HCT116 (cell line): ENCODE measurements at regions not wholly inside any gene's neighbourhood (a gene's known extent, or its start where the extent isn't known, plus 50 kb on each side); places are given as distances from the start of the nearest gene placed in this dataset.

Source experiments
- ATAC-seq: fragments of 200-7000 bp; cut with Tn5 transposase; 2 replicates; pipeline ENCODE4 v1.9.1; 2020; ENCODE audit warnings: mild to moderate bottlenecking, moderate library complexity
- BruUV-seq: library from RNA; stranded (reverse); fragments of 400-500 nt; replicated peaks from 2 replicates; lab custom pipeline; 2021; lab: Mats Ljungman, UMichigan
- CTCF ChIA-PET: fragments of 300-600 bp; sonication (Branson Sonifier 250); formaldehyde crosslinking; loops from one replicate; lab custom pipeline; 2021; ENCODE audit warnings: antibody characterized with exemption; lab: Charles Lee
- POLR2A ChIA-PET: fragments of 300-600, 350-600 bp; sonication (Branson Sonifier 250); formaldehyde crosslinking; loops from one replicate; lab custom pipeline; 2021; ENCODE audit warnings: antibody characterized with exemption; lab: Charles Lee
- RAD21 ChIA-PET, 2 experiments: fragments of 300-600 bp; sonication (Branson Sonifier 250); formaldehyde crosslinking; loops; one replicate each; lab custom pipeline; 2023; ENCODE audit warnings: low total read pairs in 2 of 2; ENCODE audit not compliant: uncharacterized antibody in 2 of 2, unreplicated experiment in 2 of 2, low non-redundant PET in 1 of 2; lab: Charles Lee
- DNase-seq: peaks from one replicate; pipeline ENCODE4 v3.0.0-alpha.2; 2010; ENCODE audit warnings: low read depth, low spot score
- H2AFZ ChIP-seq: fragments of 200-600 bp; shearing (Covaris generic), sonication (generic); 2 replicates; pipeline ENCODE4 v1.6.1; 2017; ENCODE audit warnings: low read depth, mixed run types, mixed read lengths, antibody characterized with exemption, low read length; ENCODE audit not compliant: poor library complexity, severe bottlenecking
- H3K27ac ChIP-seq: 2 replicates; pipeline ENCODE4 v1.5.1; 2012; ENCODE audit warnings: low read depth, low read length
- H3K27me3 ChIP-seq: fragments of 200-600 bp; sonication (generic); 2 replicates; pipeline ENCODE4 v1.6.1; 2016; ENCODE audit warnings: mixed run types, low read length, mixed read lengths; ENCODE audit not compliant: insufficient read depth
- H3K36me3 ChIP-seq, 2 experiments: fragments of 200-500 bp in 1 of 2; fragments of 200-600 bp in 1 of 2; sonication (Bioruptor generic) in 1 of 2; sonication (generic) in 1 of 2; 2 replicates each; pipeline versions ENCODE4 v1.5.1 to v1.6.1; 2014 to 2016; ENCODE audit warnings: low read length in 2 of 2, inconsistent platforms in 1 of 2, mixed read lengths in 1 of 2, mixed run types in 1 of 2; ENCODE audit not compliant: insufficient read depth in 2 of 2, control insufficient read depth in 1 of 2
- H3K4me1 ChIP-seq, 2 experiments: fragments of 200-600 bp in 1 of 2; sonication (generic) in 1 of 2; 2 replicates each; pipeline versions ENCODE4 v1.5.1 to v1.6.1; 2012 to 2017; ENCODE audit warnings: low read length in 2 of 2, inconsistent platforms in 1 of 2, mild to moderate bottlenecking in 1 of 2, mixed read lengths in 1 of 2, mixed run types in 1 of 2, moderate library complexity in 1 of 2; ENCODE audit not compliant: insufficient read depth in 2 of 2, control insufficient read depth in 1 of 2
- H3K4me2 ChIP-seq: fragments of 200-600 bp; sonication (generic); 2 replicates; pipeline ENCODE4 v1.6.1; 2017; ENCODE audit warnings: mixed run types, low read length, mixed read lengths
- H3K4me3 ChIP-seq, 2 experiments: fragments of 200-600 bp in 1 of 2; sonication (generic) in 1 of 2; replicated peaks in 1 of 2; 2 replicates each; pipeline ENCODE4 v1.5.1; 2011 to 2016; ENCODE audit warnings: low read length in 2 of 2, control low read depth in 1 of 2, low read depth in 1 of 2, mild to moderate bottlenecking in 1 of 2, mixed read lengths in 1 of 2, mixed run types in 1 of 2
- H3K79me2 ChIP-seq: fragments of 200-600 bp; sonication (generic); 2 replicates; pipeline ENCODE4 v1.6.1; 2017; ENCODE audit warnings: mild to moderate bottlenecking, mixed run types, low read length, moderate library complexity, mixed read lengths; ENCODE audit not compliant: insufficient read depth
- H3K9ac ChIP-seq: fragments of 200-600 bp; sonication (generic); 2 replicates; pipeline ENCODE4 v1.6.1; 2016; ENCODE audit warnings: low read length, mixed read lengths
- H3K9me2 ChIP-seq: fragments of 200-600 bp; sonication (generic), shearing (Covaris generic); 2 replicates; pipeline ENCODE4 v1.6.1; 2017; ENCODE audit warnings: mixed run types, mild to moderate bottlenecking, moderate library complexity; ENCODE audit not compliant: insufficient read depth
- H3K9me3 ChIP-seq, 2 experiments: fragments of 200-500 bp in 1 of 2; fragments of 200-600 bp in 1 of 2; sonication (Bioruptor generic) in 1 of 2; sonication (generic) in 1 of 2; 2 replicates each; pipeline ENCODE4 v1.6.1; 2014 to 2017; ENCODE audit warnings: low read length in 2 of 2, mixed read lengths in 2 of 2, inconsistent platforms in 1 of 2, low read depth in 1 of 2, mild to moderate bottlenecking in 1 of 2, mixed run types in 1 of 2, moderate library complexity in 1 of 2; ENCODE audit not compliant: control insufficient read depth in 1 of 2, insufficient read depth in 1 of 2
- H4K20me1 ChIP-seq: fragments of 200-600 bp; sonication (generic), shearing (Covaris generic); 2 replicates; pipeline ENCODE4 v1.6.1; 2017; ENCODE audit warnings: mixed run types, mild to moderate bottlenecking, moderate library complexity; ENCODE audit not compliant: insufficient read depth
- CBX3 ChIP-seq: IDR thresholded peaks from 2 replicates; pipeline ENCODE4 v1.6.1; 2012; ENCODE audit warnings: low read depth
- CTCF ChIP-seq, 3 experiments: fragments of 200-600 bp in 1 of 3; sonication (generic) in 1 of 3; IDR thresholded peaks in 2 of 3; conservative IDR thresholded peaks in 1 of 3; 2 replicates each; pipeline ENCODE4 v1.5.1; 2012 to 2017; ENCODE audit warnings: low read depth in 2 of 3, low read length in 2 of 3, antibody characterized with exemption in 1 of 3, borderline replicate concordance in 1 of 3, control low read depth in 1 of 3, mild to moderate bottlenecking in 1 of 3, mixed read lengths in 1 of 3, mixed run types in 1 of 3, moderate library complexity in 1 of 3; ENCODE audit not compliant: insufficient read depth in 1 of 3
- EGR1 ChIP-seq: IDR thresholded peaks from 2 replicates; pipeline ENCODE4 v1.6.1; 2012; ENCODE audit warnings: low read depth
- EZH2 ChIP-seq: fragments of 200-600 bp; sonication (generic); IDR thresholded peaks from 2 replicates; pipeline ENCODE4 v1.6.1; 2017; ENCODE audit warnings: antibody characterized with exemption, mixed run types
- FOSL1 ChIP-seq: IDR thresholded peaks from 2 replicates; pipeline ENCODE4 v1.6.1; 2012; ENCODE audit warnings: low read depth
- MAX ChIP-seq: IDR thresholded peaks from 2 replicates; pipeline ENCODE4 v1.6.1; 2012
- POLR2A ChIP-seq: IDR thresholded peaks from 2 replicates; pipeline ENCODE4 v1.7.0; 2011; ENCODE audit warnings: borderline replicate concordance; ENCODE audit not compliant: insufficient read depth, insufficient read length; ENCODE audit errors: extremely low read depth
- POLR2AphosphoS5 ChIP-seq: IDR thresholded peaks from 2 replicates; pipeline ENCODE4 v1.6.1; 2011; ENCODE audit warnings: mild to moderate bottlenecking, low read depth, low read length, moderate library complexity
- RAD21 ChIP-seq: IDR thresholded peaks from 2 replicates; pipeline ENCODE4 v1.6.1; 2012; ENCODE audit warnings: low read depth, mild to moderate bottlenecking
- REST ChIP-seq: IDR thresholded peaks from 2 replicates; pipeline ENCODE4 v1.6.1; 2012; ENCODE audit warnings: low read depth
- SIN3A ChIP-seq: IDR thresholded peaks from 2 replicates; pipeline ENCODE4 v1.6.1; 2012; ENCODE audit warnings: low read depth
- SP1 ChIP-seq: IDR thresholded peaks from 2 replicates; pipeline ENCODE4 v1.6.1; 2012; ENCODE audit warnings: low read depth
- SRF ChIP-seq: IDR thresholded peaks from 2 replicates; pipeline ENCODE4 v1.6.1; 2012; ENCODE audit warnings: low read depth
- YY1 ChIP-seq: IDR thresholded peaks from 2 replicates; pipeline ENCODE4 v1.6.1; 2011; ENCODE audit warnings: low read length, low read depth, moderate library complexity, mild to moderate bottlenecking; ENCODE audit not compliant: insufficient replicate concordance; ENCODE audit errors: extremely low read depth
- ZBTB33 ChIP-seq: IDR thresholded peaks from 2 replicates; pipeline ENCODE4 v1.6.1; 2011; ENCODE audit warnings: mild to moderate bottlenecking, low read length, moderate library complexity; ENCODE audit not compliant: insufficient replicate concordance; ENCODE audit errors: extremely low read depth
- ZFX ChIP-seq: fragments of 450-650 bp; IDR thresholded peaks from 2 replicates; pipeline ENCODE4 v1.6.1; 2017
- ZNF274 ChIP-seq: fragments of 200-500 bp; sonication (Bioruptor generic); IDR thresholded peaks from 2 replicates; pipeline ENCODE4 v1.6.1; 2014; ENCODE audit warnings: mild to moderate bottlenecking, low read depth, low read length, inconsistent platforms
- intact Hi-C: fragments of 100-400 bp; cut with micrococcal nuclease; formaldehyde crosslinking; loops from 2 replicates; pipeline ENCODE4 v1.10.0; 2022

GRCh38 chr5:167864801-167865200, 426.6 kb upstream of the WWC1 start:
- no peaks in the 10 kb centered on the region for H4K20me1 ChIP-seq
- intact Hi-C loops = no loop called here
- ATAC-seq = no peak
- TF ChIP-seq POLR2AphosphoS5 (no peak), CTCF (IDR thresholded peaks at IDR 0.05 in 2 of 3, conservative IDR thresholded peaks at IDR 0.05 in 1 of 3; ENCODE audit: borderline replicate concordance in 1 of 3, insufficient read depth in 1 of 3, low read depth in 2 of 3, low read length in 2 of 3) (no peak), SIN3A (no peak), ZNF274 (no peak), FOSL1 (no peak), SRF (no peak), MAX (no peak), YY1 (no peak), ZFX (no peak), SP1 (no peak), REST (no peak), ZBTB33 (no peak), EZH2 (no peak), EGR1 (no peak), RAD21 (no peak), CBX3 (no peak), POLR2A (no peak)
- TF ChIP-seq, all 23 proteins: peak for 0
- RAD21 ChIA-PET = no interaction called here
- POLR2A ChIA-PET = no interaction called here
- Histone ChIP-seq H3K27ac (no peak overlapping the region), H3K4me3 (no peak overlapping the region), H3K4me2 (no peak overlapping the region), H3K27me3 (no peaks in the 10 kb centered on the region), H2AFZ (no peak overlapping the region), H3K9me2 (no peaks in the 10 kb centered on the region), H3K9ac (no peak overlapping the region), H3K4me1 (no peaks in the 10 kb centered on the region), H3K79me2 (no peaks in the 10 kb centered on the region), H3K9me3 (no peaks in the 10 kb centered on the region), H3K36me3 (no peaks in the 10 kb centered on the region)
- CTCF ChIA-PET = no interaction called here
- DNase-seq = no peak
- no TSS peak for BruUV-seq
